GM04504 (cell line): ENCODE measurements at regions not wholly inside any gene's neighbourhood (a gene's known extent, or its start where the extent isn't known, plus 50 kb on each side); places are given as distances from the start of the nearest gene placed in this dataset.

Source experiments
- DNase-seq: peaks from one replicate; pipeline ENCODE4 v3.0.0-alpha.2; 2012; ENCODE audit warnings: low read depth

- no peak for DNase-seq
Observed at GRCh38 chr14:83196236-83196635, 1662.6 kb upstream of the SEL1L start.

- DNase-seq = no peak
Observed at GRCh38 chr14:83197271-83197670, 1663.6 kb upstream of the SEL1L start.

GRCh38 chr14:83207550-83207949, 1673.9 kb upstream of the SEL1L start:
- DNase-seq = no peak

- DNase-seq = no peak
Observed at GRCh38 chr14:83208341-83208740, 1674.7 kb upstream of the SEL1L start.

- DNase-seq = peak; percentile 50
Observed at GRCh38 chr14:83217492-83217891, 1683.8 kb upstream of the SEL1L start.

GRCh38 chr14:83247924-83248639, 1714.4 kb upstream of the SEL1L start:
- DNase-seq = no peak

GRCh38 chr14:83251402-83251801, 1717.7 kb upstream of the SEL1L start:
- DNase-seq = peak; percentile 7

- no peak for DNase-seq
Observed at GRCh38 chr14:83253870-83254269, 1720.2 kb upstream of the SEL1L start.

GRCh38 chr14:83255015-83255726, 1721.5 kb upstream of the SEL1L start:
- no peak for DNase-seq

GRCh38 chr14:83255727-83256090, 1722.1 kb upstream of the SEL1L start:
- DNase-seq = no peak

GRCh38 chr14:83257466-83258439, 1724.1 kb upstream of the SEL1L start:
- no peak for DNase-seq

- DNase-seq = no peak
Observed at GRCh38 chr14:83260751-83261150, 1727.1 kb upstream of the SEL1L start.

- no peak for DNase-seq
Observed at GRCh38 chr14:83269583-83269982, 1735.9 kb upstream of the SEL1L start.

- no peak for DNase-seq
Observed at GRCh38 chr14:83271663-83272062, 1738.0 kb upstream of the SEL1L start.

- no peak for DNase-seq
Observed at GRCh38 chr14:83280719-83281118, 1747.1 kb upstream of the SEL1L start.

- no peak for DNase-seq
Observed at GRCh38 chr14:83282706-83283105, 1749.1 kb upstream of the SEL1L start.

GRCh38 chr14:83287300-83287699, 1753.6 kb upstream of the SEL1L start:
- no peak for DNase-seq

GRCh38 chr14:83289390-83289789, 1755.7 kb upstream of the SEL1L start:
- DNase-seq = no peak

- no peak for DNase-seq
Observed at GRCh38 chr14:83289896-83290295, 1756.2 kb upstream of the SEL1L start.

GRCh38 chr14:83290447-83290846, 1756.8 kb upstream of the SEL1L start:
- DNase-seq = no peak

- peak; percentile 2 for DNase-seq
Observed at GRCh38 chr14:83291714-83292113, 1758.1 kb upstream of the SEL1L start.

GRCh38 chr14:83294941-83295340, 1761.3 kb upstream of the SEL1L start:
- DNase-seq = peak; percentile 29

GRCh38 chr14:83297361-83297760, 1763.7 kb upstream of the SEL1L start:
- no peak for DNase-seq
